Brain microvascular endothelial cell (primary cell): ENCODE measurements at regions not wholly inside any gene's neighbourhood (a gene's known extent, or its start where the extent isn't known, plus 50 kb on each side); places are given as distances from the start of the nearest gene placed in this dataset.

Experiments used
- DNase-seq: peaks from one replicate; pipeline ENCODE4 v3.0.0-alpha.2; 2020
- H3K27ac ChIP-seq: fragments of 250-450 bp; sonication (Bioruptor Pico); 2 replicates; pipeline ENCODE4 v1.5.1; 2020; ENCODE audit warnings: mild to moderate bottlenecking, moderate library complexity
- H3K27me3 ChIP-seq: fragments of 250-450 bp; sonication (Bioruptor Pico); replicated peaks from 2 replicates; pipeline ENCODE4 v1.5.1; 2020; ENCODE audit warnings: mild to moderate bottlenecking
- H3K36me3 ChIP-seq: fragments of 250-450 bp; sonication (Bioruptor Pico); replicated peaks from 2 replicates; pipeline ENCODE4 v1.5.1; 2020; ENCODE audit warnings: mild to moderate bottlenecking
- H3K4me3 ChIP-seq: 2 replicates; pipeline ENCODE4 v1.5.1; 2011; ENCODE audit warnings: low read depth, mild to moderate bottlenecking, control low read depth, low read length, moderate library complexity
- in situ Hi-C: cut with HindIII; loops from 2 replicates; pipeline ENCODE4 v1.10.0; 2017; ENCODE audit warnings: low sequenced_read_pairs, low pct_ligation_motif_present
- TF ChIP-seq, protein P1 (sequence below): IDR thresholded peaks from 2 replicates; pipeline ENCODE4 v1.5.1; 2011; ENCODE audit warnings: low read depth, mild to moderate bottlenecking, moderate library complexity, low read length, control low read depth, inconsistent platforms; ENCODE audit errors: missing control alignments

DNA sequence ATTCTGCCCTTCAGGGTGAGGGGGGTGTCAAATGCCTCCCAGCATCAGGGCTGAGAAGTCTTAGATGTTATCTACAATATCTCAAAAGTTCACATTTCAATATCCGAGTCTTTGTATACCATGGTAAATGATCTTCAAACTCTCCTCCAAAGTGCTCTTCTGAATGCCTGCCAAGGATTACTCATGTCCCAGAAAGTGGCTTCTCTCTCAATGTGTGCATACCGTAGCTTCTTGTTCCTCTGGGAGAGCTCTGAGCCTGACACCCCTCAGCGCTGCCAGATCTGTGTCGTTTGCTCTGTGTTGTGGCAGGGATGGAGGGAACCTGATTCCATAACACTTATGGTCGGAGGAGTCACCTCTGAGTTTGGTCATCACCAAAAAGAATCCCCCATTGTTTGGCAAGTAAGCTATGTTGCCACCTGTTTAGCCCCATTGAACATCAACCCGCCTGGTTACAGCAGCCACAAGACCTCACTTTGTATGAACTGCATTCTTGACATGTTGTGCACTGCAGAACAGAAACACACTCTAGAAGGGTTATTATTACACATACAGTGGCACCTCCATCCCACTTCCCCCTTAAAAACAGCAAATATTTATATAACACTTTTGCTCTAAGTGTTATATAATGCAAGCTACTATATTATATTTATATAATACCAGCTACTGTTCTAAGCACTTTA lies 163.1 kb upstream of the MIR17HG start:
- Histone ChIP-seq H3K4me3 (no peak overlapping the region), H3K36me3 (no peaks in the 10 kb centered on the region), H3K27me3 (no peaks in the 10 kb centered on the region), H3K27ac (no peak overlapping the region)
- TF ChIP-seq, protein P1, sequence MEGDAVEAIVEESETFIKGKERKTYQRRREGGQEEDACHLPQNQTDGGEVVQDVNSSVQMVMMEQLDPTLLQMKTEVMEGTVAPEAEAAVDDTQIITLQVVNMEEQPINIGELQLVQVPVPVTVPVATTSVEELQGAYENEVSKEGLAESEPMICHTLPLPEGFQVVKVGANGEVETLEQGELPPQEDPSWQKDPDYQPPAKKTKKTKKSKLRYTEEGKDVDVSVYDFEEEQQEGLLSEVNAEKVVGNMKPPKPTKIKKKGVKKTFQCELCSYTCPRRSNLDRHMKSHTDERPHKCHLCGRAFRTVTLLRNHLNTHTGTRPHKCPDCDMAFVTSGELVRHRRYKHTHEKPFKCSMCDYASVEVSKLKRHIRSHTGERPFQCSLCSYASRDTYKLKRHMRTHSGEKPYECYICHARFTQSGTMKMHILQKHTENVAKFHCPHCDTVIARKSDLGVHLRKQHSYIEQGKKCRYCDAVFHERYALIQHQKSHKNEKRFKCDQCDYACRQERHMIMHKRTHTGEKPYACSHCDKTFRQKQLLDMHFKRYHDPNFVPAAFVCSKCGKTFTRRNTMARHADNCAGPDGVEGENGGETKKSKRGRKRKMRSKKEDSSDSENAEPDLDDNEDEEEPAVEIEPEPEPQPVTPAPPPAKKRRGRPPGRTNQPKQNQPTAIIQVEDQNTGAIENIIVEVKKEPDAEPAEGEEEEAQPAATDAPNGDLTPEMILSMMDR, result no peak
- no peak for DNase-seq
- in situ Hi-C loops, result no loop called here

DNA sequence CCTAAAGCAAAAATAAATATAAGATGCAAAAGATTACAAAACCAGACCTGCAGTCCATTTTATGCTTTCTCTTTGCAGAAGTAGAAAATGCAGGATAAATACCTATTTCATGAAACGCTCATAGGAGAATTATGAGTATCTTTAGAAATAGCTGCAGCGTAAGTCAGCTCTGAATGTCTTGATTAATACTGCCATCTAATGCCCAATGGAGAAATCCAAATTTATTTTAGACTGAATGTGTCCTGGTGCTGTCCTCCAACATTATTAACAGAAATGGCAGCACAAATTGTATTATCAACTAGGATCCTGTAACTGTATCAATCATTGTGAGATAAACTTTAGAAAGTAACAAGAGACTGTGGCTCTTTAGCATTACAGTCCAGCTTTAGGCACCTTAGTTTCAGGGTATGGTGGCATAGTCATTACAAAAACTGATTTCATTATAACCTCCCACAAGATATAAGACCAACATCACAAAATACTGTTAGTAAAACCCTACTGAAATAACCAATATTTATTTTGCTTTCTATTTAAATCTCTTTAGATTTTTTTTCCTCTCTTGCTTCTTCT lies 162.1 kb upstream of the MIR17HG start:
- Histone ChIP-seq H3K27ac (no peak overlapping the region), H3K36me3 (no peaks in the 10 kb centered on the region), H3K27me3 (no peaks in the 10 kb centered on the region), H3K4me3 (no peak overlapping the region)
- TF ChIP-seq, protein P1, result peak; percentile 25
- DNase-seq, result peak; percentile 1
- in situ Hi-C loops, result no loop called here

DNA sequence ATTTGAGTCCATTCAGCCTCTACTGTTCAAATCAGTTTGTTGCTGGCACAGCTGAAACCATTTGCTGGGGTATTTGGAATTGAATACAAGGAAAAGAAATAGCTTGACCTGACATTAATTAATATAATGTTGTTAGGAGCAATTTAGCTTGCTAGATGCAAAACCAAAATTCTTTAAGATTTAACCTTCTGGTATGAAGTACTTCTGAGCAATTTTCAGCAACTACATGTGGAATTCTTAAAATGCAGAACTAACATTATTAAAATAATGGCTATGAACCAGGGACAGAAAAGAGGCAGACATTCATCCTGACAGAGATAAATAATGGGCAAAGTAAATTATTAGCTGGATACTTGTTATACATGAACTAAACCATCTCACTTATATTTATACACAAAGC lies 160.0 kb upstream of the MIR17HG start:
- in situ Hi-C loops, result no loop called here
- no peak overlapping the region for H3K4me3 ChIP-seq
- TF ChIP-seq, protein P1, result no peak
- no peak for DNase-seq
- H3K27ac ChIP-seq, result no peak overlapping the region
- H3K36me3 ChIP-seq, result no peaks in the 10 kb centered on the region
- H3K27me3 ChIP-seq, result no peaks in the 10 kb centered on the region

DNA sequence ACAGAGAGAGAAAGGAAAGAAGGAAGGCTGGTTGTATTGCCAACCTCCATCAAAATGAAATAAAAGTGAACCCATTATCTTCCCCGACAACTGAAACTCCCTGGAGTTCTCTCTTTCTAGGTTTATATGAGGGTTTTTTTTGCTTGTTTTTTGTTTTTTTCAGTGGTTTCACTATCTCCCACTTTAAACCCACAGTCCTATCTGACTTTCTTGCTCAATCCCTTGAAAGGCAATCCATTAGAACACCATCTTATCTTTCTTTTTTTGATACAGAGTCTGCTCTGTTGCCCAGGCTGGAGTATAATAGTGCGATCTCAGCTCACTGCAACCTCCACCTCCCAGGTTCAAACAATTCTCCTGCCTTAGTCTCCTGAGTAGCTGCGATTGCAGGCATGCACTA lies 158.0 kb upstream of the MIR17HG start:
- TF ChIP-seq, protein P1, result no peak
- no peaks in the 10 kb centered on the region for H3K36me3 ChIP-seq
- in situ Hi-C loops, result no loop called here
- no peak for DNase-seq
- no peak overlapping the region for H3K27ac ChIP-seq
- H3K27me3 ChIP-seq, result no peaks in the 10 kb centered on the region
- no peak overlapping the region for H3K4me3 ChIP-seq

DNA sequence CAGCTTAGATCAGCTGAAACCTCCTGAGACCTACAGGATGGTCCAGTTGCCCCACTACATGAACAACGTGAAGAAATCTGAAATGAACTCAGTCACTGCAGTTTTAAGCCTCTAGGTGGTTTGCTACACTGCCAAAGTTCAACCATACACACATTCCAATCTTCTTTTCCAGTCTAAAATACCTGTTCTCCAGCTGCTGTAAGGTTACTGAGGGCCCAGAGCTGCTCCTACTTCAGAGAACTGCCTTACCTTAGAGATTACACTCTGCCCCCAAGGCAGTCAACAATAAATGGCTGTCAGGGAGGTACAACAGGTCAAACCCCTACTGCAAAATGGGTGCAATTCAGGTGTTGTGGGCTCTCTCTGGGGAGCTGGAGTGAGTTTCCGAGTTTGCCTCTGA lies 154.1 kb upstream of the MIR17HG start:
- no peak for DNase-seq
- in situ Hi-C loops, result no loop called here
- no peak overlapping the region for H3K4me3 ChIP-seq

More for the DNA sequence above, 154.1 kb upstream of the MIR17HG start:
- H3K27me3 ChIP-seq, result no peaks in the 10 kb centered on the region
- H3K36me3 ChIP-seq, result no peaks in the 10 kb centered on the region
- TF ChIP-seq, protein P1, result no peak
- no peak overlapping the region for H3K27ac ChIP-seq
